ENCODE measurements at regions not wholly inside any gene's neighbourhood (a gene's known extent, or its start where the extent isn't known, plus 50 kb on each side); places are given as distances from the start of the nearest gene placed in this dataset.

GRCh38 chr13:80134346-80134745, 206.6 kb downstream of the SPRY2 start:
- H3K9me3 Mint-ChIP-seq, result no peaks in the 10 kb centered on the region
- no peak overlapping the region for H3K4ac ChIP-seq (ENCODE audit: low read depth, low read length)
- no peaks in the 10 kb centered on the region for H3K79me2 ChIP-seq (ENCODE audit: insufficient read depth, low read length)
- H3K4me1 ChIP-seq (ENCODE audit: insufficient read depth, low read length), result peaks cover 14% of the 10 kb centered on the region; the same call in 1 of the 2 replicates
- H3K9ac ChIP-seq (ENCODE audit: extremely low read depth, insufficient read length, low read length), result no peak overlapping the region
- peaks cover 38 to 41% of the 10 kb centered on the region in 2 experiments for H3K4me1 Mint-ChIP-seq
- H3K27me3 Mint-ChIP-seq (ENCODE audit: low read depth), result no peaks in the 10 kb centered on the region
- no peak overlapping the region for H2BK12ac ChIP-seq (ENCODE audit: insufficient read length, low read depth, low read length)
- H3K14ac ChIP-seq (ENCODE audit: insufficient read depth, low read length), result no peak overlapping the region
- no peak overlapping the region for H3K4me2 ChIP-seq (ENCODE audit: insufficient read depth, insufficient read length, low read length)
- no peak overlapping the region for H3T11ph ChIP-seq (ENCODE audit: low read length)
- no peaks in the 10 kb centered on the region for H3K9me3 ChIP-seq (ENCODE audit: control insufficient read depth, low read depth, low read length)
- H3K36me3 Mint-ChIP-seq (ENCODE audit: insufficient read depth in 1 of 3, low read depth in 3 of 3), result no peaks in the 10 kb centered on the region
- no peak overlapping the region for H4K8ac ChIP-seq (replicated peaks; ENCODE audit: insufficient read length, low read depth, low read length)
- no peak overlapping the region for H2AK5ac ChIP-seq (ENCODE audit: insufficient read length, low read length)
- no peaks in the 10 kb centered on the region for H3K27me3 ChIP-seq (ENCODE audit: insufficient read depth, low read length)
- no peak overlapping the region for H3K56ac ChIP-seq (ENCODE audit: insufficient read length, low read depth, low read length)
- no peak overlapping the region for H2BK20ac ChIP-seq (ENCODE audit: low read depth, low read length, poor library complexity, severe bottlenecking)
- H3K27ac Mint-ChIP-seq, result peak overlapping the region in 1 of 3 experiments; percentile 42; a peak in 3 of 7 replicates
- no peaks in the 10 kb centered on the region for H3K79me1 ChIP-seq (ENCODE audit: insufficient read depth, low read depth, low read length, poor library complexity, severe bottlenecking)
- H3K23ac ChIP-seq (ENCODE audit: insufficient read length, low read depth, low read length), result no peak overlapping the region
- H2AFZ ChIP-seq (ENCODE audit: low read length), result no peak overlapping the region
- no peak for DNase-seq
- H3K4me3 Mint-ChIP-seq, result no peak overlapping the region
- H3K27ac ChIP-seq (ENCODE audit: insufficient read length, low read depth, low read length), result no peak overlapping the region
- H4K91ac ChIP-seq (ENCODE audit: insufficient read length, low read depth, low read length), result no peak overlapping the region
- WGBS (ENCODE audit: extremely low coverage, insufficient read length, low lambda C conversion rate), result no CpG with 5 or more reads among the region's 2 CpGs
- H3K18ac ChIP-seq (ENCODE audit: insufficient read length, low read depth, low read length), result no peak overlapping the region
- no peak overlapping the region for H2BK120ac ChIP-seq (ENCODE audit: low read depth, low read length, poor library complexity, severe bottlenecking)
- no peaks in the 10 kb centered on the region for H4K20me1 ChIP-seq (ENCODE audit: control insufficient read depth, insufficient read depth, insufficient read length)
- no peaks in the 10 kb centered on the region for H3K23me2 ChIP-seq (ENCODE audit: insufficient read length, low read depth, low read length, poor library complexity, severe bottlenecking)
- no peak for TF ChIP-seq CTCF (conservative IDR thresholded peaks at IDR 0.05)
- H2BK15ac ChIP-seq (ENCODE audit: low read depth, low read length), result no peak overlapping the region
- no peak overlapping the region for H4K5ac ChIP-seq (ENCODE audit: insufficient read length, low read depth, low read length)
- no peak overlapping the region for H2BK5ac ChIP-seq (ENCODE audit: insufficient read length, low read length)
